Endothelial cell (in vitro differentiated cells): ENCODE measurements at regions not wholly inside any gene's neighbourhood (a gene's known extent, or its start where the extent isn't known, plus 50 kb on each side); places are given as distances from the start of the nearest gene placed in this dataset.
A peak's percentile ranks its signal among the peaks of the same experiment; 100 is the strongest.

ENCODE experiments used
- DNase-seq: peaks from one replicate; pipeline ENCODE4 v3.0.0; 2021; ENCODE audit warnings: low spot score
- H3K27ac Mint-ChIP-seq: one replicate; pipeline ENCODE4 v1.8.0; 2021; ENCODE audit warnings: mixed read lengths, inconsistent platforms; ENCODE audit not compliant: unreplicated experiment
- H3K27me3 Mint-ChIP-seq: one replicate; pipeline ENCODE4 v1.8.0; 2021; ENCODE audit warnings: mild to moderate bottlenecking, moderate library complexity, mixed read lengths, inconsistent platforms; ENCODE audit not compliant: unreplicated experiment
- H3K36me3 Mint-ChIP-seq: one replicate; pipeline ENCODE4 v1.8.0; 2021; ENCODE audit warnings: mild to moderate bottlenecking, low read depth, mixed read lengths, inconsistent platforms; ENCODE audit not compliant: unreplicated experiment
- H3K4me1 Mint-ChIP-seq: one replicate; pipeline ENCODE4 v1.8.0; 2021; ENCODE audit warnings: mild to moderate bottlenecking, mixed read lengths, inconsistent platforms; ENCODE audit not compliant: unreplicated experiment
- H3K4me3 Mint-ChIP-seq: one replicate; pipeline ENCODE4 v1.8.0; 2021; ENCODE audit warnings: mild to moderate bottlenecking, mixed read lengths, inconsistent platforms; ENCODE audit not compliant: unreplicated experiment
- H3K9me3 Mint-ChIP-seq: one replicate; pipeline ENCODE4 v1.8.0; 2021; ENCODE audit warnings: mixed read lengths, inconsistent platforms; ENCODE audit not compliant: unreplicated experiment
- CTCF ChIP-seq: fragments of 200-600 bp; sonication (generic); IDR thresholded peaks from one replicate; pipeline ENCODE4 v1.5.0; 2021; ENCODE audit warnings: antibody characterized with exemption; ENCODE audit not compliant: unreplicated experiment

DNA sequence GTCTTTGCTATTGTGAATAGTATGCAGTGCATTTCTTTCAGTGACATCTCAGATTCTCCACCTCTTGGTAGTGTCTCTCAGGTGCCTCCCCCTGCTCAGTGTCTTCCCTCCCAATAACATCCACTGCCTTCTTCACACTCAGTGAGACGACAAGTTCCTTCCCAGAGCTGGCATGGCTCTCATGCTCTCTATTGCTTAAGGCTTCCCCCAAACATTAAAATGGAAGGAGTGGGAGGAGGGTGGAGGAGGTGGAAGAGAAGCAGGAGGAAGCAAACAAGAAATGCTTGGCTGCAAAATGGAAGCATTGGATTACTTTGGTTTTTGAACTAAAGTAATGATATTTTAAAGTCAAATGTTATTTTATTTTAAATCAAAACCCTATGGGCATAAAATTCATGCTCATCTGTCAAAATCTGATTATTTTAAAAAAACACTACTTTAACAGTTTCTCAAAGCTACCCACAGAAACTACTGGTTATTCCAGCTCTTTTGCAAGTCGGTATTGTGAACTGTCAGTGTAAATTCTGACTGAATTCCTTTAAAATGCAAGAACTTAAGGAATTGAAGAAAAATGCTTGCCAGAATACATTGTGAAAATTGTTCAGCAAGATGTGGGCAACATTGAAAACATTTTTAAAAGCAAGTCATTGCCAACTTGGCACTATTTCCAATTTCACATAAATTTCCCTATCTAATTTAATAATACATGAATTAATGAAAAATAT lies 727.6 kb upstream of the ARGLU1 start:
- no peak overlapping the region for H3K27ac Mint-ChIP-seq
- H3K4me1 Mint-ChIP-seq = no peaks in the 10 kb centered on the region
- TF ChIP-seq CTCF = no peak
- DNase-seq = no peak
- H3K9me3 Mint-ChIP-seq = no peaks in the 10 kb centered on the region
- no peaks in the 10 kb centered on the region for H3K36me3 Mint-ChIP-seq
- no peak overlapping the region for H3K4me3 Mint-ChIP-seq
- H3K27me3 Mint-ChIP-seq = no peaks in the 10 kb centered on the region

DNA sequence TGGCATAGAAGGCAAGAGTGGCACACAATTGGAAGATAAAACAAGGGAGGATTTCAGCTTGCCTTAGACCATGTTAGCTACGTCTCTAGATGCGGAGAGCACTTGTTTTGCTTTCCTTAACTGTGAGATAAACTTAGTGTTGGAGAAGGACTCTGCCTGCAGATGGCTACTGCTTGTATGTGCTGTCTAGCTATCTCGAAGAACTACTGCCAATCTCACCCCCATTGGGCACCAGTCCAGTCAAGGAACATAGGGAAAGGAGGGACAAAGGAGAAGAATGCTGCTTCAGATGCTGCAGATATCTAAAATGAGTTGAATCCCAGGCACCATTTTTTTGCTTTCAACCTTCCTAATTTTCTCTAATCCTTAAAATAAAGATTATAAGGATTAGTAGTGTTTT lies 726.0 kb upstream of the ARGLU1 start:
- Mint-ChIP-seq H3K36me3 (no peaks in the 10 kb centered on the region), H3K27ac (no peak overlapping the region), H3K27me3 (no peaks in the 10 kb centered on the region), H3K9me3 (no peaks in the 10 kb centered on the region), H3K4me3 (no peak overlapping the region), H3K4me1 (no peaks in the 10 kb centered on the region)
- no peak for TF ChIP-seq CTCF
- no peak for DNase-seq

DNA sequence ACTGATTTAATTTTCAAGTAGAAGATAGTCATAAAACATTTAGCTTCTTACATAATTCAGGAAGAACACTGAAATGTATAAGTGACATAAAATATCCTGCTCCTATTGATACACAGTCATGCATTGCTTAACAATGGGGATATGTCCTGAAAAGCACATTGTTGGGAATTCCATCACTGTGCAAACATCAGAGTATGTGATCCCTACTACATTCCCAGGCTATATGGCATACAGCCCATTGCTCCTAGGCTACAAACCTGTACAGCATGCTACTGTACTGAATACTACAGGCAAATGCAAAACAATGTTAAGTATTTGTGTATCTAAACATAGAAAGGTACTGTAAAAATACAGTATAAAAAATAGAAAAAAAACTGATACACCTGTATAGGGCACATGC lies 723.9 kb upstream of the ARGLU1 start:
- Mint-ChIP-seq H3K27ac (no peak overlapping the region), H3K36me3 (no peaks in the 10 kb centered on the region), H3K4me1 (no peaks in the 10 kb centered on the region), H3K27me3 (no peaks in the 10 kb centered on the region), H3K4me3 (no peak overlapping the region), H3K9me3 (no peaks in the 10 kb centered on the region)
- no peak for DNase-seq
- TF ChIP-seq CTCF = no peak

GRCh38 chr13:107289540-107289939 lies 721.6 kb upstream of the ARGLU1 start:
- Mint-ChIP-seq H3K27ac (no peak overlapping the region), H3K4me3 (no peak overlapping the region), H3K9me3 (no peaks in the 10 kb centered on the region), H3K27me3 (no peaks in the 10 kb centered on the region), H3K4me1 (peaks cover 3% of the 10 kb centered on the region), H3K36me3 (no peaks in the 10 kb centered on the region)
- no peak for DNase-seq
- TF ChIP-seq CTCF = no peak

GRCh38 chr13:107284173-107284572 lies 716.2 kb upstream of the ARGLU1 start:
- no peak for TF ChIP-seq CTCF
- H3K36me3 Mint-ChIP-seq = no peaks in the 10 kb centered on the region
- H3K27me3 Mint-ChIP-seq = peaks cover 2% of the 10 kb centered on the region
- no peaks in the 10 kb centered on the region for H3K9me3 Mint-ChIP-seq
- H3K4me3 Mint-ChIP-seq = no peak overlapping the region
- peaks cover 23% of the 10 kb centered on the region for H3K4me1 Mint-ChIP-seq
- peak overlapping the region; percentile 25 for H3K27ac Mint-ChIP-seq
- no peak for DNase-seq
